OCI-LY3 (cell line): ENCODE measurements at regions not wholly inside any gene's neighbourhood (a gene's known extent, or its start where the extent isn't known, plus 50 kb on each side); places are given as distances from the start of the nearest gene placed in this dataset.

ENCODE experiments used
- CTCF ChIP-seq: fragments of 200-600, 300-600 bp; sonication (generic); IDR thresholded peaks from 2 replicates; pipeline ENCODE4 v1.5.1; 2014; ENCODE audit warnings: antibody characterized with exemption, low read length, low read depth
- EZH2phosphoT487 ChIP-seq: fragments of 200-600 bp; shearing (Covaris generic); IDR thresholded peaks from 2 replicates; pipeline ENCODE4 v1.6.1; 2018; ENCODE audit warnings: antibody characterized with exemption, mixed run types, low read depth

- no peak for TF ChIP-seq CTCF
- TF ChIP-seq EZH2phosphoT487, result no peak
These were observed 137.0 kb downstream of the ZPLD1 start for GRCh38 chr3:102571720-102572384.
